AG08395 (cell line): ENCODE measurements at regions not wholly inside any gene's neighbourhood (a gene's known extent, or its start where the extent isn't known, plus 50 kb on each side); places are given as distances from the start of the nearest gene placed in this dataset.
"Not testable (repeated sequence)": the region's sequence is repeated elsewhere in the genome, so short reads cannot be mapped to it uniquely, and the experiment has no call there.

Experiments
- DNase-seq: peaks from one replicate; pipeline ENCODE4 v3.0.0; 2012; ENCODE audit warnings: mixed read lengths, low spot score

DNA sequence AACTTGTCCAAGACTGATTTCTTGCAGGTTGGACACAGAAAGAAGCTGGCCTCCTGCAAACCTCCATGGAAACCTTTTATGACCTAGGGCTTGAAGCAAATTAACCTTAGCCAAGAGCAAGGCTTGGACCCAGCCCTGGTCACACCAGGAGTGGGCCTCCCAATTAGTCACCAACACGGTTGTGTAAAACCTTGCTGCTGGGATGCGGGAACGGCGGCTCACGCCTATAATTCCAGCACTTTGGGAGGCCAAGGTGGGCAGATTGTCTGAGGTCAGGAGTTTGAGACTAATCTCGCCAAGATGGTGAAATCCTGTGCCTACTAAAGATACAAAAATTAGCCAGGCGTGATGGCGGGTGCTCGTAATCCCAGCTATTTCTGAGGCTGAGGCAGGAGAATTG lies 419.9 kb downstream of the AASDHPPT start:
- DNase-seq, result no peak

DNA sequence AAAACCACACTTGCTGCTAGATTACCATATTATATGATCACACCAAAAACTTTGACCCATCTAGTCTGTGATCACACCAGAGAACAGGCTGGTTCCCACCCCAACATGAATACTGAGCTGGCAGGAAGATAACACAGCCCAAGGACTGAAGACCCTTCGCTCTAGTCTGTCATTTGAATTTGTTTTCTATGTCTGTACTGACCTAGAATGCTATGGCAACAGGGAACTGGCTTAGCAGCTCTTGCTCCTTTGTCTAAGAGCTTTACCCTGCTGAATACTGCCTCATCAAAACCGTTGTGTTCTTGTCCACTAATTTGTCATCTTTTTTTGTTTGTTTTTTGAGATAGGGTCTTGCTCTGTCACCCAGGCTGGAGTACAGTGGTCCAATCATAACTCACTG lies 420.4 kb downstream of the AASDHPPT start:
- no peak for DNase-seq

DNA sequence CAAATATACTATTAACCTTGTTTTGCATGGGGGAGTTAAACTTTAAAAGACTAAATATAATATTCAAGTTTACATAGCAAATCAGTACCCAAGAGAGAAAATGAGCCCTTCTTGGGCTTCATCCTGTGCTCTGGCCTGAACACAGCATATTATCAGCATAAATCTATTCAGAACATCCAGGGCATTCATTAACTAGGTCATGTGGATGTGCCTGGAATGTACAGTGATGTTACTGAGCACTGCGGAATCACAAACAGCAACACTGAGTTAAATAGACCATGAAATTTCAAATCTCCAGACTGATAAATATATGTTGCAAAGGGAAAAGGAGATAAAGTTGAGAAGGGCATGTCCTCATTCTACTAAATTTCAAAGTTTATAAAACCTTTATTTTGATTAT lies 426.4 kb downstream of the AASDHPPT start:
- DNase-seq, result no peak

DNA sequence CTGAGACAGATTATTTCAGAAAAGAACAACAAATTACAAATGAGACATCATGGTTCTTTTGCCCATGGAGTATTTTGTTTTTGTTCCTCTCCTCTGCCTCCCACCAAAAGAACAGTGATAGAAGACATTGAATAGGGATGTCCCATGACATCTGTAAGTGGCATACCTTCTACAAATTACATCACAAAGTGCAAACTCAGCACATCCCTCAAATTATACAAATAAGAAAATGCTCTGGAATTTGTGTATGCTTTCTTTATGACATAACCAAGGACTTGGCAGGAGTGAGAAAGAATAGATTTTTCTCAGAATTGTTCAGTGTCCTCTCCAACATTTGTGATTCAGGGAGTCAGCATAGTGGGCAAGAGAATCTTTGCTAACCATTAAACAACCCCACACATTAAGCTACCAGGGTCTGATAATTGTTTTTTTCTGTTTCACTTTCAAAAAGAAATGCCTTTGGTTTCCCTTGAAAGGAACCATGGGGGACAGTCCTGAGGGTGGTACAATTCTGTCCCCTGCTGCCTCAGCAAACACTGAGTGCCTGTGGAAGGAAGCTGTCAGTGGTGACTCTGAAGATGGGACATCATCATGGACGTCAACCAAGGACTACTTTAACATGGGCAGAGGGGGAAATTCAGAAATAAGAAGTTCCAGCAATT lies 430.3 kb downstream of the AASDHPPT start:
- DNase-seq, result no peak

DNA sequence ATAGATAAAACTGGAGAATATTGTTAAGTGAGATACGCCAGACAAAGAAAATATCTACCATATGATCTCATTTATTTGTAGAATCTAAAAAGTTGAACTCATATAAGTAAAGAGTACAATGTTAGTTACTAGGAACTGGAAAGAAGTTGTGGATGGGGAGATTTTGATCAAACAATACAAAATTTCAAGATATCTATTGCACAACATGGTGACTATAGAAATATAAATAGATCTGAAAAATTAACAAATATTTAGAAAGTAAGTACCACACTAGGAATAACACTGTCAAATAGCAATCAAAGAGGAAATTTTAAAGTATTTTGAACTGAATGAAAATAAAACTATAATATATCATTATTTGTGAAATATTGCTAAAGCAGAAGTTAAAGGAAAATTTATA lies 437.2 kb downstream of the AASDHPPT start:
- no peak for DNase-seq

DNA sequence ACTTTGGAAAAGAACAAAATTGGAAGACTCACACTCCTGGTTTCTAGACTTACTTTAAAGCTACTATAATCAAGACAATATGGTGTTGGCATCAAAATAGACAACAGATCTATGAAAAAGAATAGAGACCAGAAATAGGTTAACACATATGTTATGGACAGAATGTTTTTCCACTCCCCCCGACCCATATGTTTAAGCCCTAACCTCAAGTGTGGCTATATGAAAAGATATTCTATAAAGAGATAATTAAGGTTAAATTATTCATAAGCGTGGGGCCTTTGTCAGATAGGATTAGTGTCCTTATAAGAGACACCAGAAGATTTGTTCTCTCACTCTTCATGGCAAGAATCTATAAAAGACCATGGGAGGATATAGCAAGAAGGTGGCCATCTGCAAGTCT lies 440.0 kb downstream of the AASDHPPT start:
- DNase-seq, result no peak

DNA sequence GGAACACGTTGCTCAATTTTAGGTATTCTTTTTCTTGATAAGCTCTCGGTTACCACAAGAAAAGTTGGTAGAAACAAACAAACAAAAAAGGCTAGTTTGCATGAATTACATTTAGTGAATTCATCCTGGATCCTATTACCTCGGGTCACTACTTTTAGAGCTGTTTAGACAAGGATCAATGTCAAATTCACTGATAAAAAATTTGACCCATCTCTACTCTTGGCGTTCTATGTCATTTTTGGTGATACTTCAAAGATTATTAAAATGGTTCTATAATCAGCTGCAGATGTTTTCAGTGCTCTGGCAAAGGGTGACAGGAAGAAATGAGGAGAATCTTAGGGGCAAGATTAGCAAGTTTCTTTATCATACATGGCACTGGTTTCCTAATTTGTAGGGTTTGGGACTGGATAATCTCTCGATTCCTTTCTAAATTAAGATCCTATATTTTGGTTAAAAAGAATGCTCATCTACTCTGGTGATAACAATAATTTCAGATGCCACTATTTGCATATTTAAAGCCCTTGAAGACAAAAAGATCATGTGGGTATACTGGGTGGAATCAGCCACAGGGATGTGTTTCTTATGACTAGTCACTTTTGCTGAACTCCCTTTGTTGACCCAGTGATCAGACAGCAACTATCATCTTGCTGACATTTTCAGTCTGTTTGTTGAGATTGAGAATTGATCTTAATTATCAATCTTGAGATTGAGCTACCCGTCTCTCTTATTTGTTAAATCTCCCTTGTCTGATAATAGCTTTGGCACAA lies 442.9 kb downstream of the AASDHPPT start:
- DNase-seq, result no peak

DNA sequence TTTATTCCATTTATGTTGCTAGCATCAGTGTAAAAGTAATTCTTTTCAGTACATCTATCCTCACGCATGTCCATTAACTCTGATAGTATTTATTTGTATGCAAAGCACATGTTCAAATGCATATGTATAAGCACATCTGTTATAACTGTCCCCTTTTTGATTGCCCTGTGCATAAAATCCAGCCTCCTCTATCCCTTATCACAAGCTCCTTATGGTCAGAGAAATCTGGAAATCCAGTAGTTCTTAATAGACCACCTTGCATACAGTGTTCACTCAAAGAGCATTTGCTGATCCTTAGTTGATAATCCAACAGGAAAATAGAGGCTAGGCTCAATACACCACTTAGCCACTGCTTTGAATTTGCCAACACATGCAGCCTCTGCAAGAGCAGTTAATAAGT lies 443.5 kb downstream of the AASDHPPT start:
- DNase-seq, result no peak

DNA sequence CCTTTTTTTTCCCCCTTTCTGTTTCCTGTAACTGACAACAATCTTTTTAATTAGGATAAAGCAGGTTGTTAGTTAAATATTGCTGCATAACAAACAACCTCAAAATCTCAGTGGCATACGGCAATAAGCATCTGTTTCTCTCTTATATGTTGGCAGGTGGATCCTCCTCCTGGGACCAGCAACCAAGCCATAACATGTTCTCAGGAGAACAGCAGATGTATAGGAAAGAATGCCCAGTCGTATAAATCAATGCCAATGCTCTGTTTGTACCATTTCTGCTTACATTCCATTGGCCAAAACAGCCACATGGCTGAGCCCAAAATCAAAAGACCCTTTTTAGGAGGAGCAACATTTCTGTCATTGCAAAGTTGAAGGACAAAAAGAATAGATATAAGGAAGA lies 445.7 kb downstream of the AASDHPPT start:
- DNase-seq, result no peak

DNA sequence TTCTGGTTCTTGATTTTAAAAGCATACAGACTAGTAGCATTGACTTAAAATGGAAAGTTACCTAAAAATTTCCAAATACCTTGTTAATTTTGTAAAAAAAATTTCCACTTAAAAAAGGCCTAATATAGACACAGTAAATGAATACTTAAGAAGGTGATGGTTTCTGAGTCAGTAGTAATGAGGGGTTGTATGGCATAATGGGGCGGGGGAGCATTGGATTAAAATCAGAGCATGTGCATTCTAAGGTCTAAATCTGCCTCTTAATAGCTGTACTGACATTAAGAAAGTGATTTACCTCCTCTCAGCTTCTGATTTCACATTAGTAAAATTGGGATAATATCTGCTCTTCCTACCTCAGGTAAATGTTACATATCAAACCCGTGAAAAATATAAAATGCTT lies 446.5 kb downstream of the AASDHPPT start:
- no peak for DNase-seq

DNA sequence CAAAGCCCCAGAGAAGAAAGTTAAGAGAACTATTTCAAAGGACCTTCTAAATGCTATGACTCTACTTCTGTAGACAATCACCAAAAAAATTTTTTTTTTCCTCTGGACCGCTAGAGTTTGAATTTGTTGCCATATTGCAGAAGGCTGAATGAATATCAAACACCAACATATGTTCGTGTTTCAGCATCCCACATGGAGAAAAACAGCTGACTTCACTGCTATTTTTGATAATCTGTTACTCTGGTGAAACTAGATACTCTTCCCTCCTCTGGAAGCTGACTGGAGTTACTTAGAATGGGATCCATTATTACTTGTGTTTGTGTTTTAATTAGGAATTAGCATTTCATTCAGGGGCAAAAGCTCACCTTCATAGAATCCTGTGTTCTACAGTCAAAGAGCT lies 447.0 kb downstream of the AASDHPPT start:
- DNase-seq, result peak; percentile 5

DNA sequence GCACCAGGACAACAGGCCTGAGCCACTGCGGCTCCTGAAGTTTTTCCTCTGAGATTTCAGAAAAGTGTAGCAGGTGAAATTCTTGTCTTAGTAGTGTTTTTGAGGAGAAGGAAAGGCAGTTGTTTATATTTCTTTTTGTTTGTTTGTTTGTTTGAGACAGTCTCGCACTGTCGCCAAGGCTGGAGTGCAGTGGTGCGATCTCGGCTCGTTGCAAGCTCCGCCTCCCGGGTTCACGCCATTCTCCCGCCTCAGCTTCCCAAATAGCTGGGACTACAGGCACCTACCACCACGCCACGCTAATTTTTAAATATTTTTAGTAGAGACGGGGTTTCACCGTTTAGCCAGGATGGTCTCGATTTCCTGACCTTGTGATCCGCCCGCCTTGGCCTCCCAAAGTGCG lies 454.2 kb downstream of the AASDHPPT start:
- DNase-seq, result not testable (repeated sequence)

DNA sequence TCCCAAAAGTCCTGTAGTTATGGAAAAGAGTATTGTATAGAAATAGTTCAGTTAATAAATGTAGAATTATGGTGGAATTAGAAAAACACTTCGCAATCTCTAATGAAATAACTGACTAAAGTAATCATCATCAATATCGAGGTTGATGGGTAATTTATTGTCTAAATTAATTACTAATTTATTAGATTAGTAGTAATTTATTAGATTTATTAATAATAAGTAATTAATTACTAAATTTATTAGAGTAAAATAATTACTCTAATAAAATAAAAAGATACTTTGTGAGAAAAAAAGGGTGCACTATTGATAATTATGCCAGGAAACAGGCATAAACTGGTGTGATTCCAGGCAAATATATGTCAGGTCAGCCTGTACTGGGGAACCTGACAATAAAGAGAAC lies 455.6 kb downstream of the AASDHPPT start:
- DNase-seq, result no peak

DNA sequence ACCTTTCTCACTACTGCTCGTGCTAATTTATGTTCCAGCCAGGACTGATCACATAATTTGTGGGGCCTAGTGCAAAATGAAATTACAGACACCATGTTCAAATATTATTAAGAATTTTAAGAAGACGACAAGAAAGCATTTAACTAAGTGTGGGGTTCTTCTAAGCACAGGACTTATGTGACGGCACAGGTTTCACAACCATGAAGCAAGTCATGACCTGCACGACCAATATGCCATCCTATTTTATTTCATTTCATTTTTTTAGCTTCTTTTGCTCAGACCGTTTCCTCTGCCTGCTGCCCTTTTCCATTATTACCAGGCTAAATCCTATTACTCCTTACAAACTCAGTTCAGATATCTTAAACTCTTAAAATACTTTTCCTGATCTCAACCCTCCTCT lies 462.5 kb downstream of the AASDHPPT start:
- no peak for DNase-seq

DNA sequence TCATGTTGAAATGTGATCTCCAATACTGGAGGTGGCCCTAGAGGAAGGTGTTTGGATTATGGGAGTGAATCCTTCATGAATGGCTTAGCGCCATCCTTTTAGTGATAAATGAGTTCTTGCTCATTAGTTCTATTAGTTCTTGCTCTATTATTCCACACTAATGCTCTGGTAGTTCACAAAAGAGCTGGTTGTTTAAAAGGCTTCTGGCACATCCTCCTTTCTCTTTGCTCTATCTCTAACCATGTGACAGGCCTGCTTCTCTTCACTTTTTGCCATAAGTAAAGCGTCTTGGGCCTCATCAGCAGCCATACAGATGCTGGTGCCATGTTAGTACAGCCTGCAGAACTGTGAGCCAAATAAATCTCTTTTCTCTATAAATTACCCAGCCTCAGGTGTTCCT lies 469.9 kb downstream of the GUCY1A2 start:
- DNase-seq, result no peak

DNA sequence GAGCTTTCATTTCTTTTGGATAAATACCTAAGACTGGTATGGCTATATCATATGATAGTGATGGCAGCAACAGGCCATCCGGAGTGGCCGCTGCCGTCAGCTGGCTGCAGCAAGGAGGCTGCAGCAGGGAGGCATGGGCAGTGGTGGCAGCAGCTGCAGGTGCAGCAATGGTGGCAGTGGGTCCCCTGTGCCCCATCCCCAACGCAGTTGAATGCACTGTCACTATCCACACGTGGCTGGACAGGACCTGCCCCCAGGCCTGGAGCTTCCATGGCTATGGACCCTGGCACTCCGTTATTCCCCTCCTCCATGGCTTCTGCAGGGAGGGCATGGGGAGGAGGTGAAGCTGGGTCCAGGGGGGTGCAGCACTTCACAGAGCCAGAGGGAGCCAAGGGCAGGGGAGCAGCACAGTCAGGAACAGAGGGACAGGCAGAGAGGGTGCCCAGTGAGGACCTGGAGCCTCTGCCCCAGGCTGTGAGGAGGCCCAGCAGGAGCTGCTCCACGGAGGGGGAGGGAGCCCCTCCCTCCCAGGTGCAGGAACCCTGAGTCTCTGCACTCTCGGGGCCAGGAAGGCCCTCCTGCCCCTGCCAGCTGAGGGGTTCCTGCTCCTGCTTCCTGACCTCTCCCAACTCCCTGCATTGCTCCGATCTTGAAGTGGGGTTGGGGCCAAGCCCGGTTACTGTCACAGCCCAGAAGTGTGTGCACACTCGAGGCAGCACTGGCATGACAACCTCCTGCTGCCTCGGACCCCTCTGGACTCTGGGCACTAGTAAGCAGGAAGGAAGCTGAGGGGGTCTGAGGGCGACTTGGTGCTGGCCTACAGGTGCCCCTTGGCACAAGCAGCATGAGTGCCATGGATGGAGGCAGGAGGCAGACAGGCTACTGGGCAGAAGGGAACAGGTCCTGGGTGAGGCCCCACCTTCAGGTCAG lies 466.3 kb downstream of the GUCY1A2 start:
- no peak for DNase-seq

DNA sequence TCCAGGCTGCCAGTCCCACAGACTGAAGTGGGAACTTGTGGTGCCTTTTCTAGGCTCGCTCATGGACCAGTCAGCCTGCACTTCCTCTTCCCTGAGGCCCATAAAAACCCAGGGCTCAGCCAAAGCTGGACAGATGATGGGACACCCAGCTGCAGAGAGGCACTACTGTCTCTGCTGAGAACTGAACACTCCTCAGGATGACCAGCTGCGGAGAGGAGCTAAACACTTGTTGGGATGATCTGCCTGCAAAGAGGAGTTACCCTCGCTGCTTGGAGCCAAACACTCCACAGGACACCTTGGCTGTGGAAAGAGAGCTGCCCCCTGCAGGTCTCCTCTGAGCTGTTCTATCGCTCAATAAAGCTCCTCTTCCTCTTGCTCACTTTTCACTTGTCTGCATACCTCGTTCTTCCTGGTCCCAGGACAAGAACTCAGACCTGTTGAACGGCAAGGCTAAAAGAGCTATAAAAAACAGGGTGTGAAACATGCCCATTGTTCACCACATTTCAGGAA lies 465.5 kb downstream of the GUCY1A2 start:
- no peak for DNase-seq

DNA sequence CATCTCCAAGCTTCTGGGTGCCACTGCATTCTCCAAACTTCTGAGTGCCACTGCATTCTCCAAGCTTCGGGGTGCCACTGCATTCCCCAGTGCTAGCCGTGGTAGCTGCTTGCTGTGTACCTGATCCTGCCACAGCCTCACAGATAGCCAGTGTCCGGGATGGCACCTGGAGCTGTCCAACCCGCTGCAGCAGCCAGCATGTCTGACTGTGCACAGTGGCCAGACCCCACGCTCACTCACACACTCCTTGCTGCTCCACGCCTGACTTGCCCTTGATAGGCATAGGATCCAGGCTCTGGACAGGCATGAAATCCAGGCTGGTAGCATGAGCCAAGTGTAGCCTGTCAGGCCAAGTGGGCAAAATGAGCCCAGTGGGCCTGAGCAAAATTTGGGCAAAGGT lies 465.0 kb downstream of the GUCY1A2 start:
- no peak for DNase-seq

DNA sequence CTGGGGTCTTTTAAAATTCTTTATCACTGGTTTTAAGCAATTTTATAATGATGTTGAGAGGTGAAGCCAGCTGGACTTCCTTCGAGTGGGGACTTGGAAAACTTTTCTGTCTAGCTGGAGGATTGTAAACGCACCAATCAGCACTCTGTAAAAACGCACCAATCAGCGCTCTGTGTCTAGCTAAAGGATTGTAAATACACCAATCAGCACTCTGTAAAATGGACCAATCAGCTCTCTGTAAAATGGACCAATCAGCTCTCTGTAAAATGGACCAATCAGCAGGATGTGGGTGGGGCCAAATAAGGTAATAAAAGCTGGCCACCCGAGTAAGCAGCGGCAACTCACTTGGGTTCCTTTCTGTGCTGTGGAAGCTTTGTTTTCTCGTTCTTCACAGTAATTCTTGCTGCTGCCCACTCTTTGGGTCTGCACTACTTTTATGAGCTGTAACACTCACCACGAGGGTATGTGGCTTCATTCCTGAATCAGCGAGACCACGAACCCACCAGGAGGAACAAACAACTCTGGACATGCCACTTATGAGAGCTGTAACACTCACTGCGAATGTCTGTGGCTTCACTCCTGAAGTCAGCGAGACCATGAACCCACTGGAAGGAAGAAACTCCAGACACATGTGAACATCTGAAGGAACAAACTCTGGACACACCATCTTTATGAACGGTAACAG lies 462.6 kb downstream of the GUCY1A2 start:
- not testable (repeated sequence) for DNase-seq

DNA sequence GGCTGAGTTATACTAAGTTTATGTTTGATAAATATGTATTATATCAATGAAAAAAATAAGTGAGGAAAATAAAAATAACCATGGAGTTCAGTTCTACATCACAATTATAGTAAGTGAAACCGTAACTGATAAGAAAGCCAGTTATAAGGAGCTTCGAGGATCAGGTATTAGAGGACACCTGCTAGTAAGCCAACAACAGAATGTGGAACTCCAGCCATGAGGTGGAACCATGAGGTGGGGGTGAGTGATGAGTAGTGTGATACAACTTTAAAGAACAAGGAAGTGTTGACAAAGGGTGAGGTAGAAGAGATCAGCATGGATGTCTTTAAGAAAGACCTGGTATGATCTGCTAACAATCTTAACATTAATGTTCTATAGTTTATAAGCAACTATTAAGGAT lies 452.9 kb downstream of the GUCY1A2 start:
- DNase-seq, result no peak

DNA sequence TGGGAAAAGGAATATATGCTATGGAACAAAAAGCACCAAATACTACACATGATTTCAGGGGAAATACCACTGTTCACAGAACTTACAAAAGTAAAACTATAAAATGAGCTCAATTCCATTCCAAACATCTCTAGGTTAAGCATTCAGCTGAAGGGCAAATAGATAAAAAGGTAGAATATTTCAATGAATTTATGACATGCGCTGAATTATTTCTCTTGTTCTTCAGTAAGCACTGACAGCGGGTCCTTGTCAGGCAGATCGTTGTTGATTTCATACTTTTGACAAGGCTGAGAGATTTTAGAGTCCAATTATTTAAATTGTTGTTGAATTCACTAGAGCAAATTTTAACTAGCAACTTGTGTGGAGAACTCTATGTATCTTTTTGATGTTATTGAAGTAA lies 449.6 kb downstream of the GUCY1A2 start:
- DNase-seq, result no peak

DNA sequence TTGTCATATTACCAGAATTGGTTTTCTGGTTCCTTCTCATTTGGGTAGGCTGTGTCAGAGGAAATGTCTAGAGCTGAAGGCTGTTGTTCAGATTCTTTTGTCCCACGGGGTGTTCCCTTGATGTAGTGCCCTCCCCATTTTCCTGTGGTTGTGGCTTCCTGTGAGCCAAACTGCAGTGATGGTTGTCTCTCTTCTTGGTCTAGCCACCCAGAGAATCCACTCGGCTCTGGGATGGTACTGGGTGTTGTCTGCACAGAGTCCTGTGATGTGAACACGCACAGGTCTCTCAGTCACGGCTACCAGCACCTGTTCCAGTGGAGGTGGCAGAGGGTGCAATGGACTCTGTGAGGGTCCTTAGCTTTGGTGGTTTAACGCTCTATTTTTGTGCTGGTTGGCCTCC lies 440.9 kb downstream of the GUCY1A2 start:
- not testable (repeated sequence) for DNase-seq
